HT-29 (cell line): ENCODE measurements at regions not wholly inside any gene's neighbourhood (a gene's known extent, or its start where the extent isn't known, plus 50 kb on each side); places are given as distances from the start of the nearest gene placed in this dataset.

Experiments used
- DNase-seq: peaks from one replicate; pipeline ENCODE4 v3.0.0-alpha.2; 2015; ENCODE audit warnings: low spot score

DNA sequence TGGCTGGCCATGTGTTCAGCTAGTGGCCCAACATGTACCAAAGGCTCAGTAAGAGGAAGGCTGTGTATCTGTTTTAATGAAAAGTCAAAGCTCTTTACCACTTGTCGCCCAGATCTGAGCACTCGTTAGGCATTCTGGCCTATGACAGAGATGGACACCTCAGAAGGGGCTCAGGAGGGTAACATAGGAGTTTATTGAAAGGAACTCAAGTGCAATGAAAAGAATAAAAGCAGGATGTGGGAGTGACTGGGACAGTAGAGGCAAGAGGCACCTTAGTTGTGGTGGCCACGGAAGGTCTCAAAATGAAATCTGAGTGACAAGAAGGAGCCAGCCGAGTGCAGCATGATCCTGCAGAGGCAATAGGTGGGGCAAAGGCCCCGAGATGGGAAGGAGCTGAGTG is 309.7 kb downstream of the MN1 start:
- no peak for DNase-seq

DNA sequence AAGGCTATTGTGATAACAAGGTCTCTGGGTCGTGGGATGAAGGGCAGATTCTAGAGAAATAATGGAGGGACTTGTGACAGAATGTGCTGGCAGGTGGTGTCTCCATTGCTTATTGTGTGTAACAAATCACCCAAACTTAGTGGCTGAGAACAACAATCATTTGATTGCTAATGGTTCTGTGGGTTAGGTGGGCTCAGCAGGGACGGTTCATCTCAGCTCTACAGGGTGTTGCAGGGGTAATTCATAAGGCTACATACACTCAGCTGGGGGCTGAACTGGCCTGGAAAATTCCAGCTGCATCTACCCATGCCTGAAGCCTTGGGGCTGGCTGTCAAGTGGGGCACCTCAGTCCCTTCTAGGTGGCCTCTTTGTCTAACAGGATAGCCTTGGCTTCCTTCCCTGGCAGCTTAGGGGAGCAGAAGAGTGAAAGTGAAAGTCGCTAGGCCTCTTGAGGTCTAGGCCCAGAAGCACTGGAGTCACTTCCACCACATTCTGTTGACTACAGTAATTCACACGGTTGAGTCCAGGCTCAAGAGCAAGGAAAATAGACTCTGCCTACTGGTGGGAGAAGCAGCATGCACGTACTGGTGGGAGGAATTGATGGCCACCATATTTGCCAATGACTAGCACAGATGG is 308.9 kb downstream of the MN1 start:
- no peak for DNase-seq

- DNase-seq: no peak
These were observed 307.8 kb downstream of the MN1 start for GRCh38 chr22:27493796-27494195.

DNA sequence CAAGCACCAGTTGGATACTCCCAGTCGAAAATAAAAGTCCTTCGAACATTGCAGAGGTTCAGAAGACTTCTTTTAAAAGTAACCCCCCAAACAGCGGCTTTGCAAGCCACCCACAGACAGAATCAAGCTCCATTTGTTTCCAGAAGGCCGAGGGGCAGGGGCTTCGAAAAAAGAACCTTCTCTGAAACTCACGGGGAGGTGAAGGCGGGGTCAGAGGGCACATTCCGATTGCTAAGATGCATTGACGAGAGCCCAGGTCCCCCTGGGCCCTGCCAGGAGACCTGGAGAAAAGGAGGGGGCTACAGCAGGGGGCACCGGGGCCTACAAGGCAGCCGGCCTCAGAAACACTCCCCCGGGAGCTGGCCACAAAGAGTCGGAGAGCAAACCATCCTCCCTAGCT is 306.8 kb downstream of the MN1 start:
- DNase-seq: no peak

- DNase-seq: no peak
These were observed 306.2 kb downstream of the MN1 start for GRCh38 chr22:27495325-27495724.

- no peak for DNase-seq
These were observed 302.4 kb downstream of the MN1 start for GRCh38 chr22:27499121-27499520.

GRCh38 chr22:27501191-27501936 is 300.2 kb downstream of the MN1 start:
- no peak for DNase-seq

DNA sequence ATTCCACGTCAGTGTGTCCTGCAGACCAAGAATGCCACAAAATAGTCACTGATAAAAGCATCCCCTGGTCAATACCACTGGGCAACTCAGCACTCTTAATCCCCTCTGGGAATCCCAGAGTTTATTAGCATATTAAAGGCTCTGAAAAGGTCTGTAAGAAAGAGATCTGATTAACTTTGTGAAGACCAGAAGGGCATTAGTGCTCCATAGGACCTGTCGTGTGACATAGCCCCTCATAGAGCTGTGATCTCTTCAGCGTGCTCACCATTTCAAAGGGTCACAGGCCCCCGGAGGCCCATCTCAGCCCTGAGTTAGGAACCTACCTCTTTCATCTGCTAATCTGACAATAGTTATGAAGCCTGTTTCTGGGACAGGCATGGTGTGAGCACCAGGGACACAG is 299.2 kb downstream of the MN1 start:
- no peak for DNase-seq

DNA sequence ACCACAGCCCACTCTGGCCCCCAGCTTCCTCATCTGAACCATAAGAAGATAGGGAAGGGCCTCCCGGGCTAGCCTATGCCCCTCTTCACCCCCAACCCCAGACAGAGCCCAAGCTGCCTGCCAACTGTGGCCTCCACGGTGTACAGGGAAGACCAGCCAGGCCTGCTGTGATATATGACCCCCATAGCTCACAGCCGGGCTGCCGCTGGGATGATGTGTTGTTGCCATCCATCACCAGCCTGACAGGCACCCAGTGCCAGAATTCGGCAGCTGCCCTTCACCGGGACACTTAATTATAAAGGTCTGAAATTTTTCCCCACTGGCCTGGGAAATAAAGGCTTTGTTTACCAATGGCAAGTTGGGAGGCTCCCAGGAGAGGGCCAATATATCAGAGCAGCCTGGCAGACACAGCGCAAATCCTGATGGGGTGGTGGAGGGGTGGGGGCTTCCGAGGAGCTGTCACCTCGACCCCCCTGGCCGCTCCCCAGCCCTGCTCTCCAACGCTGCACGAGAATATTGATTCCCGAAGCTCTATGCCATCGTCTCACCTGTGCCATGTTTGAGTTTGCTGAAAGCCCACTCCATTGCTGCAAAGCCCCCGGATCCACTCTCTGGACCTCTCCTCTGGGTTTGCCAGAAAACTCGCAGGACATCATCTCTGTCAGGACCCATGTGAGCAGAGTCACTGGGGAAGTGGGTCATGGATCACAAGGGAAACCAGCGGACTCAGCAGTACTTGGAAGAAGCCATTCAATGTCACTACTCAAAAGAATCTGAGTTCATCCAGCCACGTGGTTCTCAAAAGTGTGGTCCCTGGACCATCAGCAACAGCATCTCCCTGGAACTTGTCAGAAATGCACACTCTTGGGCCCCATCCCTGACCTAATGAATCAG is 296.9 kb downstream of the MN1 start:
- no peak for DNase-seq

- no peak for DNase-seq
These were observed 294.4 kb downstream of the MN1 start for GRCh38 chr22:27507111-27507611.

- no peak for DNase-seq
These were observed 293.5 kb downstream of the MN1 start for GRCh38 chr22:27507935-27508526.

- no peak for DNase-seq
These were observed 292.2 kb downstream of the MN1 start for GRCh38 chr22:27509132-27509920.

- no peak for DNase-seq
These were observed 291.5 kb downstream of the MN1 start for GRCh38 chr22:27510024-27510423.

DNA sequence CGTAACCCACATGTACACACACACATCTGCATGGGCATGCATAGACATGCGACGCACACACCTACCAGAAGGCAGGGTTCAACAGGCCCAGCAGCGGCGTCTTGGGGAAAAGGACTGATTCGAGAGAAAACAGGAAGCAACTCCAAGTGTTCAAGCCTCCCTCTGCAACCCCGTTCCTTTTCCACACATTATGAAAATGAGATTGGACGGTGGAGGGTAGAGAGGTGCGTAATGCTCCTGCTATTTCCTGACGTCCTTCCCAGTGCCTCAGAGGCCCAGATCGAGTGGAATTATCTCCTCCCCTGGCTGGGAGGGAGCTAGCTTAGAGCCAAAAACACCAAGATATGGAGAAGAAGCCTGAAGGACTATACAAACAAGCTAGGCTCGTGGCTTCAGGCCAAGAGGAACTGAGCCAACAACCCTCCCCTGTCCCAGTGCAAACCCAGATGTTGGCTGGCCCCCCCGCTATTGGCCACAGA is 289.2 kb downstream of the MN1 start:
- no peak for DNase-seq

- no peak for DNase-seq
These were observed 288.5 kb downstream of the MN1 start for GRCh38 chr22:27513021-27513420.

DNA sequence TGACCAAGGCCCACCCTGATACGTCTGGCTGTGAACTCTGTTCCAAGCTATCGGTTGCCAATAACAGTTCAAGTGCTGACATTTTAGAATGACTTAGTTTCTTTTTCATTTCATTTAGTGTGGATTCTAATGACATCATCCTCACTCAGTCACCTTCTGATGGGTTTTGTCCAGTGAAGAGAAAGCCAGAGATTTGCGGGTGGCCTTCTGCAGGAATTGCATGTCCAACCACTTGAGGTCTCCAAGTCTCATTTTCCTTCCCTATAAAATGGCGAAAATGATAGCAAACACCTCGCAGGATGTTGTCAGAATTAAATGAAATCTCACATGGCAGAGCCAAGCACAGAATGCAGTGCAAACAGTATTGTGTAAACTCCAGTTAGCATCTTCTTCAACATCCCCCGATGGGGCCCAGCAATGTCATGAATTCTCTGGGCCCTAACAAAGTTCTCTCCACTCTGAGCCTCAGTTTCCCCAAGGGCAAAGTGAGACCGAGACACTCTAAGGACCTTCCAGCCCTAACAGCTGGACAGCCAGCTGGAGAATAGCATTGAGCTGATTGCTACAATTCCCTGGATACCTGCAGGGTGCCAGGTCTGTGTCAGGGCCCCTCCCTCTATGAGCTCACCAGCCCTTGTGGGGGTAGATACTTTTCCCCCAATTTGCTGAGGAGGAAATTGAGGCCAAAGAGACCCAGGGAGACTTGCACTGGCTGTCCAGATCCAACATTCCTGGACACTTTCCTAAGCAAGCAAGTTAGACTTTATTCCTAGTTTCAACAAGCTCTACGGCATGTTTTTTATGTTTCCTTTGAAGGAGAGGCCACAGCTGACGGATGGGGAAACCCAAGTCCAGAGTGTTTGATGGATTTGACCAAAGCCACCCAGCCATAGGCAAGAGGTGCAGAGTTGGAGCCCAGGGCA is 286.7 kb downstream of the MN1 start:
- no peak for DNase-seq

- no peak for DNase-seq
These were observed 284.0 kb downstream of the MN1 start for GRCh38 chr22:27517361-27518155.

DNA sequence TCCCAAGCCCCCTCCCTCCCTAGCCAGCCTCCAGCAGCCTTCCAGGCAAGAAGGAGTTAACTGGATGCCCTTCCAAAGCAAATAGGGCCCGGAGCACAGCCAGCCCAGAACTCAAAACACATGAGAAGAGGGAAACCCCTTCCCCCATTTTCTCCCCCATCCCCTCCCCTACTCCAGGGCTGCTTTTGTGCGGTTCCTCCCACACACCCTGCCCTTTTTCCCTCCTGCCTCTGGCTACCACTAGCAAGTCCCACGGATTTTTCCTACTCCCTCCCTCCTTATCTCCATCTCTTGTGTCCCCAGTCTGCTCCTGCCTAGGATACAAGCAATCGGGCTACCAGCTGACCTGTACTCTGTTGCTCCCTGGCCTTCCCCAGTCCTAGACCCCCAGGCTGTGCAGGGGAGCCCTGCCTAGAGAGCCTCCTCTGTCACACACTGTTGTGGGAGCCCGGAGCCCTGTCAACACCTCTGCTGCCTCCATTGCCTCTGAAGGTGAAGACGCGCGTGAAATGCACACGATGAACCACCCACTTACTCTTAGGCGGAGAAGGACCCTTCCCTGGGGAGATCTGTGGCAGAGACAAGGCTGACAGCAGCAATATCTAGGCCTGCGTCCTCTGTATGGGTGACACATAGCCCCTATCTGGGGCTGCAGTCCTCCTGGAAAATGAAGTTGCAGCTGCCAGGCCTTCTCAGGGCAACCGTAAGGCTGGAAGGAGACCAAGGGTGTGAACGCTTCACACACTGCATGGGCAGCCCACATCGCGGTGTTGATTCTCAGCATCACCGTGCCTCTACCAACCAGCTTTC is 282.8 kb downstream of the MN1 start:
- DNase-seq: no peak
